A549 (cell line): ENCODE measurements at regions not wholly inside any gene's neighbourhood (a gene's known extent, or its start where the extent isn't known, plus 50 kb on each side); places are given as distances from the start of the nearest gene placed in this dataset.

ENCODE experiments used
- ATOH8 ChIP-seq: fragments of 250-450 bp; sonication (Bioruptor Pico); IDR thresholded peaks from 2 replicates; pipeline ENCODE4 v1.5.0; 2020; ENCODE audit warnings: low read depth, mild to moderate bottlenecking, moderate library complexity
- JUN ChIP-seq, 2 experiments: fragments of >200 bp; sonication (Bioruptor Twin); formaldehyde crosslinking; IDR thresholded peaks; 2 replicates in 1 of 2; 3 replicates in 1 of 2; pipeline ENCODE4 v1.6.1; 2016 to 2017

GRCh38 chr3:34312684-34313083, 514.3 kb downstream of the PDCD6IP start:
- no peak for TF ChIP-seq ATOH8 (CRISPR knock-in tag)
- TF ChIP-seq JUN (IDR thresholded peaks at IDR 0.05): no peak
